Fibroblast of lung (primary cell): ENCODE measurements at regions not wholly inside any gene's neighbourhood (a gene's known extent, or its start where the extent isn't known, plus 50 kb on each side); places are given as distances from the start of the nearest gene placed in this dataset.

Experiments
- DNase-seq, 2 donors: peaks; one replicate each; pipeline versions ENCODE4 v3.0.0 to v3.0.0-alpha.2; 2010; ENCODE audit warnings: low read depth in 2 of 2
- H2AFZ ChIP-seq: 2 replicates; pipeline ENCODE4 v1.5.1; 2012; ENCODE audit warnings: low read length, control low read depth, inconsistent platforms
- H3K27ac ChIP-seq: 2 replicates; pipeline ENCODE4 v1.5.1; 2011; ENCODE audit warnings: low read length, control low read depth; ENCODE audit not compliant: insufficient read depth
- H3K27me3 ChIP-seq: 2 replicates; pipeline ENCODE4 v1.5.1; 2011; ENCODE audit warnings: mild to moderate bottlenecking, low read length; ENCODE audit not compliant: control insufficient read depth, insufficient read depth
- H3K36me3 ChIP-seq: 2 replicates; pipeline ENCODE4 v1.5.1; 2011; ENCODE audit warnings: low read length; ENCODE audit not compliant: control insufficient read depth, insufficient read depth
- H3K4me1 ChIP-seq: 2 replicates; pipeline ENCODE4 v1.5.1; 2011; ENCODE audit warnings: low read length; ENCODE audit not compliant: control insufficient read depth, insufficient read depth; ENCODE audit errors: extremely low read depth
- H3K4me2 ChIP-seq: 2 replicates; pipeline ENCODE4 v1.5.1; 2011; ENCODE audit warnings: low read length, control low read depth; ENCODE audit not compliant: insufficient read depth; ENCODE audit errors: extremely low read depth
- H3K4me3 ChIP-seq, 4 experiments: fragments of 200-600 bp in 1 of 4; sonication (generic) in 1 of 4; replicated peaks in 1 of 4; 2 replicates each; pipeline ENCODE4 v1.5.1; 2011 to 2016; ENCODE audit warnings: low read length in 4 of 4, low read depth in 3 of 4, mild to moderate bottlenecking in 3 of 4, control low read depth in 2 of 4, inconsistent platforms in 1 of 4, mixed read lengths in 1 of 4; ENCODE audit not compliant: insufficient read depth in 1 of 4; ENCODE audit errors: control extremely low read depth in 1 of 4
- H3K79me2 ChIP-seq: 2 replicates; pipeline ENCODE4 v1.5.1; 2012; ENCODE audit warnings: mild to moderate bottlenecking, low read length, inconsistent platforms; ENCODE audit not compliant: control insufficient read depth, insufficient read depth
- H3K9ac ChIP-seq: 2 replicates; pipeline ENCODE4 v1.5.1; 2011; ENCODE audit warnings: mild to moderate bottlenecking, low read length, control low read depth; ENCODE audit not compliant: insufficient read depth
- H3K9me3 ChIP-seq: 2 replicates; pipeline ENCODE4 v1.5.1; 2012; ENCODE audit warnings: low read depth, low read length; ENCODE audit not compliant: control insufficient read depth, insufficient read depth
- H4K20me1 ChIP-seq: 2 replicates; pipeline ENCODE4 v1.5.1; 2011; ENCODE audit warnings: low read length; ENCODE audit not compliant: control insufficient read depth, insufficient read depth; ENCODE audit errors: extremely low read depth
- CTCF ChIP-seq, 2 donors: IDR thresholded peaks in 1 of 2; conservative IDR thresholded peaks in 1 of 2; 1 replicate in 1 of 2; 2 replicates in 1 of 2; pipeline ENCODE4 v1.5.1; 2011 to 2012; ENCODE audit warnings: low read length in 2 of 2, control low read depth in 1 of 2, inconsistent platforms in 1 of 2, low read depth in 1 of 2, mild to moderate bottlenecking in 1 of 2
- EZH2 ChIP-seq: IDR thresholded peaks from 2 replicates; pipeline ENCODE4 v1.5.1; 2012; ENCODE audit warnings: low read length, control low read depth, mild to moderate bottlenecking; ENCODE audit errors: missing control alignments

GRCh38 chr4:63541828-63542227 lies 867.4 kb downstream of the TECRL start:
- H2AFZ ChIP-seq = no peak overlapping the region
- TF ChIP-seq EZH2 = no peak
- no peak for TF ChIP-seq CTCF (conservative IDR thresholded peaks at IDR 0.05 in 1 of 2, IDR thresholded peaks at IDR 0.05 in 1 of 2; ENCODE audit: low read depth in 1 of 2, low read length in 2 of 2)
- H3K4me2 ChIP-seq = no peak overlapping the region
- no peak overlapping the region for H3K27ac ChIP-seq
- H3K27me3 ChIP-seq = no peaks in the 10 kb centered on the region
- no peaks in the 10 kb centered on the region for H3K36me3 ChIP-seq
- H3K9me3 ChIP-seq = no peaks in the 10 kb centered on the region
- no peak overlapping the region for H3K4me3 ChIP-seq
- H3K79me2 ChIP-seq = no peaks in the 10 kb centered on the region
- DNase-seq = no peak
- H4K20me1 ChIP-seq = no peaks in the 10 kb centered on the region
- no peaks in the 10 kb centered on the region for H3K4me1 ChIP-seq
- no peak overlapping the region for H3K9ac ChIP-seq

DNA sequence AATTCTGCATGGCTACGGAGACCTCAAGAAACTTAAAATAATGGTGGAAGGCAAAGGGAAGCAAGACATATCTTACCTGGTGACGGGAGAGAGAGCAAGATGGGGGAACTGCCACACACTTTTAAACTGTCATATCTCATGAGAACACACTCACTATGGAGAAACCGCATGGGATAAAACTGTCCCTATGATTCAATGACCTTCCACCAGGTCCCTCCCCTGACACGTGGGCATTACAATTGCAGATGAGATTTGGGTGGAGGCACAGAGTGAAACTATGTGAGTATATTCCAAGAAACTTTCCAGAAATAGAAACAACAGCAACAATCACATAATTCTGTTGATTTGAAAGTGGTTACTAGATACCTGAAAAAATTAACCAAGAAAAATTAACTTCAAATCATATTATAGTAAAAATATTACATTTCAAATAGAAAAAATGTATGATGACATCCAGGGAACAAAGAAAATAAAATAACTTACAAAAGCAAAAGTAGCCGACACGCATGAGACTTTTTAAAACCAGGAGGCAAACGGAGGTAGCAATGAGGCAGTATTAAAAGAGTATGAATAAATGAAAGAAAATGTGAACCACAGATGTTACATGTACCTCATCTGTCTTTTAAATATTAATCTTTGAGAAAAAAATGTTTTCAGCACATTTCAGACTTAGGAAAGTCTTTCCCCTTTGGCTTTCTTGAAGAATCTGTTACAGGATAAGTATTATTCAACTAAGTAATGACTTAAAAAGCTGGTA lies 879.5 kb downstream of the TECRL start:
- Histone ChIP-seq H3K27me3 (no peaks in the 10 kb centered on the region), H4K20me1 (no peaks in the 10 kb centered on the region), H3K9ac (no peak overlapping the region), H3K27ac (no peak overlapping the region), H3K4me1 (no peaks in the 10 kb centered on the region), H3K4me2 (no peak overlapping the region), H3K4me3 (no peak overlapping the region), H3K79me2 (no peaks in the 10 kb centered on the region), H2AFZ (no peak overlapping the region), H3K36me3 (no peaks in the 10 kb centered on the region), H3K9me3 (no peaks in the 10 kb centered on the region)
- no peak for DNase-seq
- TF ChIP-seq CTCF (conservative IDR thresholded peaks at IDR 0.05 in 1 of 2, IDR thresholded peaks at IDR 0.05 in 1 of 2; ENCODE audit: low read depth in 1 of 2, low read length in 2 of 2) (no peak), EZH2 (no peak)

DNA sequence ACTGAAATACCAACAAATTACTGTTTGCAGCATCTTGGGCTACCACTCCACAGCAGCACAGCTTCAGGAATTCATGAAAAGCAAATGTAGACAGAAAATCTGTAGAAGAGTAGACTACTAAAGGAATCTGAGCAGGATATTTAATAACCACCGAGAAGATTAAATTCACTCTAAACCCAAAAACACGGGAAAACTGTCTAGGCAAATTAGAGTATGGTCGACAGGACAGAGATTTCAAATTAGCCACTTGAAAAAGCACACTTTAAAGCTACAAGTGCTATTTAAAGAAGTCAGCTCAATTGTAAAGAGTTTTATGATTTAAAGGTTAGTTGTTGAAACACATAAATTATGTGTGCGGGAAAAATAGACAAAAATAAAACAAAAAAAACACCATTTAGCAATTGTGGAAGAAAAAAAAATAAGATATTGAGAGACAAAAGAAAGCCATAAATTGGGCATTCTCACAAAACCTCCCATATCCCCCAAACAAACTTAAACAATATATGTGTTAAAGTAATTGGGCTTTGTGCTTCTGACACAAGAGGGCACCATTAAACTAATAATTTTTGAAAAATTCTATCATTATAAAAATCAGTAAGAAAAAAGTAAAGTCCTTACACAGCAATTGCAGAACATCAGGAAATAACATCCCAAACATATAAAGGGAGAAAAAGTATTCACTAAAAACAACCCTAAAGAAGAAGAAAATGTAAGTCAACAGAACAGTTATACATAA lies 880.8 kb downstream of the TECRL start:
- Histone ChIP-seq H3K9ac (no peak overlapping the region), H2AFZ (no peak overlapping the region), H3K4me1 (no peaks in the 10 kb centered on the region), H3K9me3 (no peaks in the 10 kb centered on the region), H3K79me2 (no peaks in the 10 kb centered on the region), H3K36me3 (no peaks in the 10 kb centered on the region), H3K4me3 (no peak overlapping the region), H3K4me2 (no peak overlapping the region), H4K20me1 (no peaks in the 10 kb centered on the region), H3K27ac (no peak overlapping the region), H3K27me3 (no peaks in the 10 kb centered on the region)
- TF ChIP-seq CTCF (conservative IDR thresholded peaks at IDR 0.05 in 1 of 2, IDR thresholded peaks at IDR 0.05 in 1 of 2; ENCODE audit: low read depth in 1 of 2, low read length in 2 of 2) = no peak
- TF ChIP-seq EZH2 = no peak
- DNase-seq = no peak
